ENCODE measurements at regions not wholly inside any gene's neighbourhood (a gene's known extent, or its start where the extent isn't known, plus 50 kb on each side); places are given as distances from the start of the nearest gene placed in this dataset.

DNA sequence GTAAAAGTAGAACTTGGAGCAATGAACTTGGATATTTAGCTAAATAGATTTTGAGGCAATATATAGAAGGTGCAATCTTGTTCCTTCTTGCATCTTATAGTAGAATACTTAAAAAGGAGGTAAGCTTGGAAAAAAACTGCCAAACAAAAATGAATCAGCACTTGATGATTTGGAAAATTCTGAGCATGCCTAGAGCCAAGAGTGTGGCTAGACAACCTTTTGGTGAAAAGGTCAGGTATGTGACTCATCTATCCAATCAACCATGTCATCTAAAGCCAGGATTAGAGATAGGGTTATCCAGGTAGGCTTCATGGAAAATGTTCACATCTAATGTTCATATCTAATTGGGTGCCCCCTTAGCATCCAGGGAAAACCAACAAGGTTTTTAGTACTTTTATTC, 515.0 kb downstream of the COL11A1 start:
- no peak for DNase-seq (ENCODE audit: low spot score)
- TF ChIP-seq, protein P1, sequence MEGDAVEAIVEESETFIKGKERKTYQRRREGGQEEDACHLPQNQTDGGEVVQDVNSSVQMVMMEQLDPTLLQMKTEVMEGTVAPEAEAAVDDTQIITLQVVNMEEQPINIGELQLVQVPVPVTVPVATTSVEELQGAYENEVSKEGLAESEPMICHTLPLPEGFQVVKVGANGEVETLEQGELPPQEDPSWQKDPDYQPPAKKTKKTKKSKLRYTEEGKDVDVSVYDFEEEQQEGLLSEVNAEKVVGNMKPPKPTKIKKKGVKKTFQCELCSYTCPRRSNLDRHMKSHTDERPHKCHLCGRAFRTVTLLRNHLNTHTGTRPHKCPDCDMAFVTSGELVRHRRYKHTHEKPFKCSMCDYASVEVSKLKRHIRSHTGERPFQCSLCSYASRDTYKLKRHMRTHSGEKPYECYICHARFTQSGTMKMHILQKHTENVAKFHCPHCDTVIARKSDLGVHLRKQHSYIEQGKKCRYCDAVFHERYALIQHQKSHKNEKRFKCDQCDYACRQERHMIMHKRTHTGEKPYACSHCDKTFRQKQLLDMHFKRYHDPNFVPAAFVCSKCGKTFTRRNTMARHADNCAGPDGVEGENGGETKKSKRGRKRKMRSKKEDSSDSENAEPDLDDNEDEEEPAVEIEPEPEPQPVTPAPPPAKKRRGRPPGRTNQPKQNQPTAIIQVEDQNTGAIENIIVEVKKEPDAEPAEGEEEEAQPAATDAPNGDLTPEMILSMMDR (conservative IDR thresholded peaks at IDR 0.05; ENCODE audit: low read length) = no peak
- H3K9me3 ChIP-seq (ENCODE audit: low read length) = no peaks in the 10 kb centered on the region
- H2AFZ ChIP-seq (ENCODE audit: low read length) = no peak overlapping the region
- ChIA-PET POLR2A (no interaction called here), CTCF (ENCODE audit: unreplicated experiment) (no interaction called here)
- no peaks in the 10 kb centered on the region for H4K20me1 ChIP-seq (ENCODE audit: insufficient read depth, low read length)
- H3K9me2 ChIP-seq (ENCODE audit: insufficient read depth, low read length) = no peaks in the 10 kb centered on the region
- intact Hi-C loops (cut with micrococcal nuclease; ENCODE audit: unreplicated experiment) = no loop called here
- no TSS peak for BruUV-seq (replicated peaks)
- H3K79me2 ChIP-seq (ENCODE audit: insufficient read depth, low read depth, low read length) = no peaks in the 10 kb centered on the region
- no peak overlapping the region for H3K27ac ChIP-seq (ENCODE audit: low read depth, low read length, poor library complexity, severe bottlenecking)
- no peaks in the 10 kb centered on the region for H3K36me3 ChIP-seq (ENCODE audit: insufficient read depth, low read length)
- no peaks in the 10 kb centered on the region for H3K4me1 ChIP-seq (ENCODE audit: insufficient read depth, low read length, poor library complexity, severe bottlenecking)
- H3K4me2 ChIP-seq (ENCODE audit: low read length) = no peak overlapping the region
- H3K4me3 ChIP-seq (ENCODE audit: low read depth, low read length, poor library complexity, severe bottlenecking) = no peak overlapping the region

DNA sequence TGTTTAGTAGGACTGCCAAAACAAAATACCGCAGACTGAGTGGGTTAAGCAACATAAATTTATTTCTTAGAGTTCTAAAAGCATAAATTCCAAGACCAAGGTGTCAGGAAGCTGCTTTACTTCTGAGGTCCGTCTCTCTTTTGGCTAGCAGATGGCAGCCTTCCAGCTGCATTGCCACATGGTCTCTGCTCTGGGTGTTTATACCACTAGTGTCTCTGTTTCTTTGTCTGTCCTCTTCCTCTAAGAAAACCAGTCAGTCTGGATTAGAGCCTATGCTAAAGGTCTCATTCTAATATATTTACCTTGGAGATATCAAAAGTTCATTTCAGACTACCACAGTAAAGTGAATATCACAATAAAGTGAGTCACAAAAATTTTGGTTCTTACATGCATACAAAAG, 519.8 kb downstream of the COL11A1 start:
- H2AFZ ChIP-seq (ENCODE audit: low read length) = no peak overlapping the region
- no peak overlapping the region for H3K4me2 ChIP-seq (ENCODE audit: low read length)
- H3K4me3 ChIP-seq (ENCODE audit: low read depth, low read length, poor library complexity, severe bottlenecking) = no peak overlapping the region
- CTCF ChIA-PET (ENCODE audit: unreplicated experiment) = no interaction called here
- H3K9me2 ChIP-seq (ENCODE audit: insufficient read depth, low read length) = no peaks in the 10 kb centered on the region
- intact Hi-C loops (cut with micrococcal nuclease; ENCODE audit: unreplicated experiment) = no loop called here
- no peaks in the 10 kb centered on the region for H3K4me1 ChIP-seq (ENCODE audit: insufficient read depth, low read length, poor library complexity, severe bottlenecking)
- no peaks in the 10 kb centered on the region for H3K79me2 ChIP-seq (ENCODE audit: insufficient read depth, low read depth, low read length)
- BruUV-seq (replicated peaks) = no TSS peak
- no peaks in the 10 kb centered on the region for H3K9me3 ChIP-seq (ENCODE audit: low read length)
- TF ChIP-seq, protein P1 (conservative IDR thresholded peaks at IDR 0.05; ENCODE audit: low read length) = no peak
- TF ChIP-seq EZH2phosphoT487 (IDR thresholded peaks at IDR 0.05; ENCODE audit: borderline replicate concordance, low read depth, low read length) = no peak
- no peak for DNase-seq (ENCODE audit: low spot score)
- POLR2A ChIA-PET = no interaction called here
- H4K20me1 ChIP-seq (ENCODE audit: insufficient read depth, low read length) = no peaks in the 10 kb centered on the region
- H3K27ac ChIP-seq (ENCODE audit: low read depth, low read length, poor library complexity, severe bottlenecking) = no peak overlapping the region
- H3K36me3 ChIP-seq (ENCODE audit: insufficient read depth, low read length) = no peaks in the 10 kb centered on the region

DNA sequence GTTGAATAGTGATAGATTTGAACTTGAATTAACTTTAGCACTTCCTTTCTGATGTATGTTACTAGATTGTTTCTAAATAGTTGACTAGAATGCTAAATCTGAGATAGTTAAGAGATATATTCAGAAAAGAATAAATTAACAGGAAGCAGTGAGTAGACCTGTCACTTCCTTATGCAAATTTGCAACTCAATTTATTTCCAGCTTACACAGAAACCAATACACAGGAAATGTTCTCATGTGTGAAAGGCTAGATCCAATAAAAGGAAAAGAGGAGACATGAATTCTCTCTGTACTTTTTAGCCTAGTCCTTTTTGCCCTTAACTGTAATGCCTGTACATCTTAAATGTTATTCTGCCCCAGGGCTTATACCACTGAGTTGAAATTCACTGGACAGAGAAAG, 522.3 kb downstream of the COL11A1 start:
- TF ChIP-seq, protein P1 (conservative IDR thresholded peaks at IDR 0.05; ENCODE audit: low read length) = no peak
- TF ChIP-seq EZH2phosphoT487 (IDR thresholded peaks at IDR 0.05; ENCODE audit: borderline replicate concordance, low read depth, low read length) = no peak
- Histone ChIP-seq H3K27ac (ENCODE audit: low read depth, low read length, poor library complexity, severe bottlenecking) (no peak overlapping the region), H3K4me1 (ENCODE audit: insufficient read depth, low read length, poor library complexity, severe bottlenecking) (no peaks in the 10 kb centered on the region), H3K9me3 (ENCODE audit: low read length) (no peaks in the 10 kb centered on the region), H4K20me1 (ENCODE audit: insufficient read depth, low read length) (no peaks in the 10 kb centered on the region), H3K4me2 (ENCODE audit: low read length) (no peak overlapping the region), H3K79me2 (ENCODE audit: insufficient read depth, low read depth, low read length) (no peaks in the 10 kb centered on the region), H3K9me2 (ENCODE audit: insufficient read depth, low read length) (no peaks in the 10 kb centered on the region), H3K36me3 (ENCODE audit: insufficient read depth, low read length) (no peaks in the 10 kb centered on the region), H2AFZ (ENCODE audit: low read length) (no peak overlapping the region; the same call in 1 of the 2 replicates), H3K4me3 (ENCODE audit: low read depth, low read length, poor library complexity, severe bottlenecking) (no peak overlapping the region)
- no TSS peak for BruUV-seq (replicated peaks)
- DNase-seq (ENCODE audit: low spot score) = no peak
- ChIA-PET CTCF (ENCODE audit: unreplicated experiment) (no interaction called here), POLR2A (interaction anchor here (0.7 kb wide), 1 partner anchor 592 kb away, joined by 4 read pairs; no protein-coding TSS in a partner anchor)
- intact Hi-C loops (cut with micrococcal nuclease; ENCODE audit: unreplicated experiment) = no loop called here
